GM21737 (cell line): ENCODE measurements at regions not wholly inside any gene's neighbourhood (a gene's known extent, or its start where the extent isn't known, plus 50 kb on each side); places are given as distances from the start of the nearest gene placed in this dataset.

Experiments used
- ATAC-seq: cut with Tn5 transposase; IDR thresholded peaks from one replicate; pipeline ENCODE4 v1.9.1; 2021; ENCODE audit warnings: mild to moderate bottlenecking, moderate library complexity; ENCODE audit not compliant: unreplicated experiment

DNA sequence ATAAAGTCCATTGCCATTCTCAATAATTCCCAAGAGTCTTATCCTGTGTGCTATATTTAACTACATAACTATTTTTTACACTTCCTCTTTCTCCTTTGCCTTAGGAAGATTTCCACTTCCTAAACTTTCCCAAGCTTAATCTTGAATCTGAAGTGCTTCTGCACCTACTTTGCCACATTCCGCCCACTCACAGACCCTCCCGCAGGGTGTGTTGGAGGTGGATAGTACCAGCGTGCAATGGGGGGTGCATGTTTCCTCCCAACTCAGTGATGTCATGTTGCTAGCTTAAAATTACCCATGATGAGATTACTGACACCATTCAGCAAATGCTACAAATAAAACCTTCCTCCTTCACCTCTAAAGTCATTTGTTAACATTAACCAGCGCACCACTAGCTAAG is 460.2 kb downstream of the NR2F1-AS1 start:
- ATAC-seq = no peak

- no peak for ATAC-seq
These were observed 461.0 kb downstream of the NR2F1-AS1 start for GRCh38 chr5:93120051-93120450.

DNA sequence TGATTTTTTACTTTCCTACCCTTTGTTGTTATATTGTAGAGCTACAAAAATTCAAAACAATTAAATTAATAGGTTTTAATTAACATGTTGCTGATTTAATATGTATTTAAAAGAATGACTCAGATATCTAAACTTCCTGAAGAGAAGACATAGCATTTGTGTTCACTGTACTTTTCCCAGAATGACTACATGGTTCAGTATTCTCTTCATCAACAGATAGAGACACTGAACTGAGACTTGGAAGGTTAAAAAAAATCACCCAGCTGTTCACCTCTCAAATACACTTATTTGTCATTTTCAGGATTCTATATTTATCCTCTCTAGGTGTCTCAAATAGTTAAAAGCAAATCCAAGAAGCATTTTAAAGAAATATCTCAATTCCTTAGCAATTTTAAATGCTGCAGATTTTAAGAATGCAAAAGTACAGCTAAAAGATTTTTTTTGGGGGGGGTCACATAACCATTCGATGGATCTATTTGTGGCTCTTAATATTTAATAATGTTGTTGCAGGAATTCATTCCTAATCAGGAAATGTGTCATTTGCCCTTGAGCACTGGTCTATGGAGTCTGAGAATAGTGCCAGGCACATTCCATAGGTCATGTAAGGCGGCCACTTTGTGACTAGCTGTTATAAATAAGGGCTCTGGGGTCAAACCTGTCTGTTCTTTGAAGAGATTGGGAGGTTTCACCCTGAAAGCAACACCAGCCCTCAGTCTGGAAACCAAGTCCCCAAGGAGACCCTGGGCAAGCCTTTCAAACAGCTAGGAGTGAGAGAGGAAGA is 463.1 kb downstream of the NR2F1-AS1 start:
- no peak for ATAC-seq

DNA sequence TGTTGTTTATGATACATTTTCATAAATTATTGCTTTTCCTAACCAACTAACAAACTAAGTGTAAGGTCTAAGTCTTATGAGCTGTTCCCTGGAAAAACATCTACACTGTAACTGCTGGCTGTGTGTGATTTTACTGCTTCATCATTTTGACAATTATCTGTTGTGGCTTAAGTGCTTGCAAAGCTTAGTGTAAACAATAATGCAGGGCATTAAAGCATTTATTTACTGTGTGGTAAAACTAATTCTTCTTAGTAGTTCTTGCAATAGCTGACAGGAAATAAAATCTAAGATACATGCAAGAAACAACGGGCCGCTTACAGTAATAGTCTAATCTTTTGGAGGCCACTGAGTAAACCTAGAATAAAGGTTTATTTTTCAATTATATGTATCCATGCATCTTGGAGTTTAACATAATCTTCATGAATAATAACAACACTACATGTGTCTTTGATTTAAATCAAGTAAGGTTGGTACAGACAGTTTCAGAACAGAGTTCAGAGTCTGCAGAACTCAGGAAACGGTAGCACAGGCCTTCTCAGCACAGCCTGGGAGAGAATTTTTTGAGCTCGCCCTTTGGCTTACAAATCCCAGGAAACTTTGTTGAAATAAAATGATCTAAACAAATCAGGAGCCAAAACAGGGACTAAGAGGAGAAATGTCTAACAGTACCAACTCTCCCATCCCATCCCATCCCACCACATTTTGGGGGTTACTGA is 473.1 kb downstream of the NR2F1-AS1 start:
- ATAC-seq = no peak

- ATAC-seq = no peak
These were observed 473.9 kb downstream of the NR2F1-AS1 start for GRCh38 chr5:93107141-93107540.

DNA sequence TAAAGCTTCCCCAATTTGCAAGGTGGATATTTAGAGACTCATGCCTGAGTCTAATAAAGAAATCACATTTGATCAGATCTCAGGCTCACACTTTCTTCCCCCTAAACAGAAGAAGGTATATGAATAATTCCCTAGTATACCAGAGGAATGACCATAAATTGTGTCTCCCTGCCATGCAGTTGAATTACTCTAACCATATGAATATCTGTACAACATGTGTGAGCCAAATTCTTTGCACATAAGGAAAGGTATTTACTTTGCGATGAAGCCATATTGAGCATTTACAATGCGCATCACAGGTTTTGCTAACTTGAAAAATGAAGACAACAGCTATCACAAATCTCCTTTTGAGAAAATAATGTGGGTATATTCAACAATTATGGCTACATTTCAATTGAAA is 479.4 kb downstream of the NR2F1-AS1 start:
- ATAC-seq = no peak

DNA sequence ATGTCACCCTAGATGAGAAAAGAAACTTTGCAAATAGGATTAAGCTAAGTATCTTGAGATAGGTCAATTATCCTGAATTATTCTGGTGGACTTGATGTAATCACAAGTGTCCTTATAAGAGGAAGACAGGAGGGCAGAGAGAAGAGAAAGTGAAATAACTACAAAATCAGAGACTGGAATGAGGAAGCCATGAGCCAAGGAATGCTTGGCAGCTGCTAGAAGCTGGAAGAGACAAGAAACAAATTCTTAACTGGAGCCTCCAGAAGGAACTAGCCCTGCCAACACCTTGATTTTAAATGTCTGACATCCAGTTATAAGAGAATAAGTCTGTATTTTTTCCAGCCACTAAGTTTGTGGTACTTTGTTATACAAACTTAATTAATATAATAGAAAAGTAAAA is 480.0 kb downstream of the NR2F1-AS1 start:
- ATAC-seq = no peak

DNA sequence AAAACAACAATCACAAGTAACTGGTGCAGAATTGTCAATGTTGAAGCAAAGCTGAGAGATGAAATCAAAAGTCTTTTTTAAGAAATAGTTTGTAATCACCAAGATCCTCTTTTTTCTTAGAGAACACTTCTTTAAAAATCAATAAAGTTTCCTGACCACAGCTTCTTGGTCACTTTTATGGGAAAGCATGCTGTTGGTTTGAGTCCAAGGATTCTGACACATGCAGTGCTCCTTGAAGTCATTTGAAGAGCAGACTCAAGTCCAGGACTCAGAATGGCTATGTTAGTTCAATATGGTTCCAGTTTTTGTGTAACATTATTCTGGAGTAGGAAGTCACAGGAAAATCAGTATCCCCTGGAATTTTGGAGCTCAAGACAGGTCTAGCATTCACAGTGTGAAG is 480.6 kb downstream of the NR2F1-AS1 start:
- ATAC-seq = no peak

DNA sequence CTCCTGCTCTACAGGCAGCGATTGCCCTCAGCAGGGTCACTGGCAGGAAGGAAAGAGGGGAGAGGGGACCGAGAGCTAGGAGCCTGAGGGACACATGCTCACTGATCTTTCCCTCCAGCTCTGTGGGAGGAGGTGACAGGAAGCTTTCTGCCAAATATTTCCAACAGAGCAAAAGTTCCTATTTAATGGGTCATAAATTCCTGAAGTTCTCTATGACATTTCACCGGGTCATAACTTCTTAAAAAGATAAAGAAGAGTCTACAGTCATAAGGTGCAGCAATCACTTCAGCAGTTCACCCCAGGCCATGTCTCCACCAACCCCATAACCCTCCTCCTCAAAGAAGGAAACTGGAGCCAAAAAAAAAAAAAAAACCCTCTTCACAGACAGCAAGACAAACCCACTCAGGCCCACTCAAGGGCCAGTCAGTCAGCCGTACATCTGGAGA is 481.1 kb downstream of the NR2F1-AS1 start:
- no peak for ATAC-seq

GRCh38 chr5:93096561-93096960 is 484.5 kb downstream of the NR2F1-AS1 start:
- ATAC-seq = no peak

- no peak for ATAC-seq
These were observed 488.5 kb downstream of the NR2F1-AS1 start for GRCh38 chr5:93092349-93093105.

GRCh38 chr5:93090698-93091097 is 490.3 kb downstream of the NR2F1-AS1 start:
- no peak for ATAC-seq

- no peak for ATAC-seq
These were observed 492.2 kb downstream of the NR2F1-AS1 start for GRCh38 chr5:93088592-93089389.

GRCh38 chr5:93087326-93087725 is 493.7 kb downstream of the NR2F1-AS1 start:
- ATAC-seq = no peak

DNA sequence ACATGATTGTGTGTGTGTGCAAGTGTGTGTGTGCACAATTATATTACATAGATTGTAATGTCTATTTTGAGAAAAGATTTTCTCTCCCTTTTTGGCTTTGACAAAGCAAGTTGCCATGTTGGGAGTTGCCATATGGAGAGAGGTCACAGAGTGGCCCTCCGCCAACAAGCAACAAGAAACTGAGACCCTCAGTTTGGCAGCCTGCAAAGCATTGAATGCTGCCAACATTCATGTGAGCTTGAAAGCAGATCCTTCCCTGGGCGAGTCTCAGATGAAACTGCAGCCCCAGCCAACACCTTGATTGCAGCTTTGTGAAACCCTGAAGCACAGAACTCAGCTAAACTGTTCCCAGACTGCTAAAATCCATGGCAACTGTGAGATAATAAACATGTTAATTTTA is 498.0 kb downstream of the NR2F1-AS1 start:
- no peak for ATAC-seq

- no peak for ATAC-seq
These were observed 502.0 kb downstream of the NR2F1-AS1 start for GRCh38 chr5:93079046-93079445.

GRCh38 chr5:93078082-93079038 is 502.7 kb downstream of the NR2F1-AS1 start:
- ATAC-seq = peak; percentile 56

DNA sequence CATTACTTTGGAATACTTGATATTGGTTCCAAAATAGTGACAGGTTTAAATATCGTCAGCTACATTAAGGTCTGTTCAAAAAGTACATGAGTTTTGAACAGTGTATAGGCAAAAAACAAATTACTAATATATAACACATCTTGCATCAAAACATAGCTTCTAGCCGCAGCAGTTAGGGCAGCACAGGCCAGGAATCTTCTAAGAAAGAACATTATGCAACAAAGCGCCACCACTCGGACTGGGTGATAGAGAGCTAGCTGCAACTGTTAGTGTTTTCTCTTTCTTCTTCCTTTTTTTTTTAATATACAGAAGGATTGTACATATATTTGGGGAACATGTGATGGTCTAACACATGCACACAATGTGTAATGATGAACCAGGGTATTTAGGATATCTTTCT is 504.5 kb downstream of the NR2F1-AS1 start:
- ATAC-seq = no peak

DNA sequence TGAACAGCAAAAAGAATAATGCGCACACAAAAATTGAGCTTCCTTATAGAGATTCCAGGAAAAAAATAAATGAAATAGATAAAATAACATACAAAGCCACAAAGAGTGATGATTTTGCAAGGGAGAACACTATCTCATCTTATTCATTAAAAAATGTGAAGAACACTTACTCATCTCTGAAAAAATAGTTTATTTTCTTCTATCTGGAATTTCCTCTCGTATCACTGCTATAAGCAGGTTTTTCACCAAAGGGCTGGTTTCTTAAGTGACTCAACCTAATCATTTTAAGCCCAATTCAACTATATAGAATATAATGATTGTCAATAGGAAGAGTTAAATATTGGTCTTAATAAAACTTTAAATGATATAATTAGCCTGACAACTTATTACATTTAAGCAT is 504.9 kb downstream of the NR2F1-AS1 start:
- no peak for ATAC-seq

DNA sequence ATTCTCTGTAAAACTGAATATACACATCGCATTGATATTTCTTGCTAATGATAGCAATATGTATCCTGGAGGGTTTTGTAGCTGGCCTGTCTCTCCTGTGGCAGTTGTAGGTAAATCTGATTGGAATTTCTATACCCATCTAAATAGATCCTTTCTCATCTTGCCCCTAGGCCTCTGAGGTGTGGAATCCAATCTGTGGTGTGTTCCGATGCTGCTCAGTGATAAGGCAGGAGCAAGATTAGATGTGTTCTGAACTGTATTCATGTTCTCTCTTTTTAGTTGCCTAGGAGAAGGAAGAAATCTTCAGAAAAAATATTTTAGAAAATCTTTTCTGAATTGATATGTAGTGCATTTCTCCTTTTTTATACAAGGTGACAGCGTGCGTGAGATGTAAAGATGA is 507.5 kb downstream of the NR2F1-AS1 start:
- no peak for ATAC-seq
